NCI-H460 (cell line): ENCODE measurements at regions not wholly inside any gene's neighbourhood (a gene's known extent, or its start where the extent isn't known, plus 50 kb on each side); places are given as distances from the start of the nearest gene placed in this dataset.
A peak's percentile ranks its signal among the peaks of the same experiment; 100 is the strongest.

Source experiments
- DNase-seq: peaks from one replicate; pipeline ENCODE4 v3.0.0-alpha.2; 2016; ENCODE audit warnings: low read depth; ENCODE audit errors: extremely low read depth

GRCh38 chr21:27154451-27155129 lies 187.7 kb upstream of the ADAMTS5 start:
- DNase-seq = no peak

- no peak for DNase-seq
Observed at GRCh38 chr21:27152996-27153395, 186.1 kb upstream of the ADAMTS5 start.

- no peak for DNase-seq
Observed at GRCh38 chr21:27149034-27149433, 182.1 kb upstream of the ADAMTS5 start.

GRCh38 chr21:27146268-27146667 lies 179.4 kb upstream of the ADAMTS5 start:
- DNase-seq = no peak

- DNase-seq = no peak
Observed at GRCh38 chr21:27145134-27145798, 178.4 kb upstream of the ADAMTS5 start.

- no peak for DNase-seq
Observed at GRCh38 chr21:27143476-27143875, 176.6 kb upstream of the ADAMTS5 start.

GRCh38 chr21:27139526-27139925 lies 172.6 kb upstream of the ADAMTS5 start:
- DNase-seq = no peak

- no peak for DNase-seq
Observed at GRCh38 chr21:27134516-27134915, 167.6 kb upstream of the ADAMTS5 start.

- no peak for DNase-seq
Observed at GRCh38 chr21:27132266-27132665, 165.4 kb upstream of the ADAMTS5 start.

GRCh38 chr21:27130154-27130553 lies 163.3 kb upstream of the ADAMTS5 start:
- no peak for DNase-seq

GRCh38 chr21:27129694-27130093 lies 162.8 kb upstream of the ADAMTS5 start:
- no peak for DNase-seq

- no peak for DNase-seq
Observed at GRCh38 chr21:27129215-27129614, 162.3 kb upstream of the ADAMTS5 start.

- DNase-seq = no peak
Observed at GRCh38 chr21:27126140-27126539, 159.3 kb upstream of the ADAMTS5 start.

- DNase-seq = no peak
Observed at GRCh38 chr21:27122686-27123085, 155.8 kb upstream of the ADAMTS5 start.

GRCh38 chr21:27114111-27114510 lies 147.2 kb upstream of the ADAMTS5 start:
- no peak for DNase-seq

GRCh38 chr21:27112186-27112585 lies 145.3 kb upstream of the ADAMTS5 start:
- no peak for DNase-seq

GRCh38 chr21:27110956-27111355 lies 144.1 kb upstream of the ADAMTS5 start:
- DNase-seq = no peak

GRCh38 chr21:27108701-27109100 lies 141.8 kb upstream of the ADAMTS5 start:
- DNase-seq = no peak

GRCh38 chr21:27108228-27108627 lies 141.3 kb upstream of the ADAMTS5 start:
- no peak for DNase-seq

GRCh38 chr21:27104846-27105431 lies 138.1 kb upstream of the ADAMTS5 start:
- peak; percentile 40 for DNase-seq

GRCh38 chr21:27103768-27104167 lies 136.9 kb upstream of the ADAMTS5 start:
- DNase-seq = no peak

- DNase-seq = no peak
Observed at GRCh38 chr21:27101523-27101922, 134.6 kb upstream of the ADAMTS5 start.
